ENCODE measurements at regions not wholly inside any gene's neighbourhood (a gene's known extent, or its start where the extent isn't known, plus 50 kb on each side); places are given as distances from the start of the nearest gene placed in this dataset.

DNA sequence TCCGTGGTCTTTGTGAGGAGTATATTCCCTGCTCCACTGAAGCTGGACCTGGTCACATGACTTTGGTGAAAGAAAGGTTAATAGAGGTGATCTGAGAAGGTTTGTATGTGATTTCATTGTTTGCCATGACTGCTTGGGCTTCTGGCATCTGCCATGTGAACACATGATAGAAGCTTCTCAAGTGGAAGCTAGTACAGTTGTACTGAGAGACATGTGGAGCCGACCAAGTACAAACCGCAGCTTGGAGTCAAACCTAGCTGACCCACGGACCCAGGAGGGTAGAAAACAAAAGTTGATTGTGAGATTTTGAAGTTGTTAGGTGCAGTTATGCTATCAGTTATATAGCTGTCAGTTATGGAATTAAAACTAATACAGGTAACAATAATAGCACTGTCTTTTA, 140.4 kb downstream of the CARTPT start:
- TF ChIP-seq, protein P1, sequence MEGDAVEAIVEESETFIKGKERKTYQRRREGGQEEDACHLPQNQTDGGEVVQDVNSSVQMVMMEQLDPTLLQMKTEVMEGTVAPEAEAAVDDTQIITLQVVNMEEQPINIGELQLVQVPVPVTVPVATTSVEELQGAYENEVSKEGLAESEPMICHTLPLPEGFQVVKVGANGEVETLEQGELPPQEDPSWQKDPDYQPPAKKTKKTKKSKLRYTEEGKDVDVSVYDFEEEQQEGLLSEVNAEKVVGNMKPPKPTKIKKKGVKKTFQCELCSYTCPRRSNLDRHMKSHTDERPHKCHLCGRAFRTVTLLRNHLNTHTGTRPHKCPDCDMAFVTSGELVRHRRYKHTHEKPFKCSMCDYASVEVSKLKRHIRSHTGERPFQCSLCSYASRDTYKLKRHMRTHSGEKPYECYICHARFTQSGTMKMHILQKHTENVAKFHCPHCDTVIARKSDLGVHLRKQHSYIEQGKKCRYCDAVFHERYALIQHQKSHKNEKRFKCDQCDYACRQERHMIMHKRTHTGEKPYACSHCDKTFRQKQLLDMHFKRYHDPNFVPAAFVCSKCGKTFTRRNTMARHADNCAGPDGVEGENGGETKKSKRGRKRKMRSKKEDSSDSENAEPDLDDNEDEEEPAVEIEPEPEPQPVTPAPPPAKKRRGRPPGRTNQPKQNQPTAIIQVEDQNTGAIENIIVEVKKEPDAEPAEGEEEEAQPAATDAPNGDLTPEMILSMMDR (conservative IDR thresholded peaks at IDR 0.05; ENCODE audit: low read length): no peak
- TF ChIP-seq EZH2phosphoT487 (IDR thresholded peaks at IDR 0.05; ENCODE audit: borderline replicate concordance): no peak

Data from Loucy (cell line).